NCI-H526 treated with DMSO at 0.1 percent for 48 hours (cell line): ENCODE measurements at regions not wholly inside any gene's neighbourhood (a gene's known extent, or its start where the extent isn't known, plus 50 kb on each side); places are given as distances from the start of the nearest gene placed in this dataset.

ENCODE experiments used
- DNase-seq: peaks from one replicate; lab custom pipeline; 2025; lab: John Stamatoyannopoulos, UW

DNA sequence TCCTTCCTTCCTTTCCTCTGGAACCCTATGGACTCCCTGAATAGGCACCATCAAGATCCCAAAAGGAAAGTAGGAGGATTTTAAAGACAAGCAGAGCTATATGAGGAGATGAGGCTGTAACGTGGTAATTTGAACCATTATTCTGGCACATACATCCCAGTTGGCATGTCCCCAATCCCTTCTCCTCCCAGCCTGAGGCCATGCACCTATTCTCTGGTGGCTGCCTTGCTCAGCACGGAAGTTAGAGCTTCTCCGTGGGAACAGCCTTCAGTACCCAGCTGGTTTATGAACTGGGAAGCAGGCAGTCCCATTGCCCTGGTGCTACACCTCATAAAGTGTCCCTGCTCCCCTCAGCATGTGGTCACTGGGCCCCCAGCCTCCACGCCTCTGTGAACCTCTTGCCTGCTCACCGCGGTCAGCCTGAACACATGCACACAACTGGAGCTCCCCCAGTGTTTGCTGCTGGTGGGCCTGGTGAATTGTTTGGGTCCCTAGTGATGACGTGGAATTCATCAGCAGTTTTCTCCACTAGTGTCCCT, 139.9 kb upstream of the PLET1 start:
- no peak for DNase-seq

DNA sequence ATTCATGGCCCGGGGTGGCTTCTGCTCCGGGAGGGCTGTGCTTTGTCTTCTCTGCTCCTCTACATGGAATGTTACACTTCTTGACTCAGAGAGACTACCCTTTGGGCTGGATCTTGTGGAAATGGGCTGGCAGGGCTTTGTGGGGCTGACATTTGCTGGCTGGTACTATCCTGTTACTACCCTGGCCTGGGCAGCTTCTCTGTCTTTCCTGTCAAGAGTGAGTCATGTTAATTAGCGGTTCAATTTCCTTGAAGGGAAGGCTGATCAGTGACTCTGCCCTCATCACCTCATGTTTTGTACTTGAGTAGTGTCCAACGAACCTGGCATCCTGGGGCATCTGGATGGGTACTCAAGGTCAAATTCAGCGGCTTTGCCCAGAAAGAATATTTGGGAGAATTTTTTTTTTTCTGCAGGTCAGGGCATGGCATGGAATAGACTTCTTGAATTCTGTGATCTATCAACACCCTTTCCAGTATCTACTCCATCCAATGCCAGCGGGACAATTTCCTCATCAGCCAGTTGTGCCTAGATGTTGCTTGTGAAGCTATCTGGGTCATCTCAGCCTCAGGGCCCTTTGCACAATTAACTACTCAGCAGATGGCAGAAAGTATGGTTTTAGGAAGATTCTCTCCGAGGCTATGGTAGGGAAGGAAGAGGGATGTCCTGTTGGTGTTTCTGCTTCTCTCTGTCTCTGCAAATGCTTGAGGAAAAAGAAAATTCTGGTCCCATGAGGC, 140.5 kb upstream of the PLET1 start:
- no peak for DNase-seq

DNA sequence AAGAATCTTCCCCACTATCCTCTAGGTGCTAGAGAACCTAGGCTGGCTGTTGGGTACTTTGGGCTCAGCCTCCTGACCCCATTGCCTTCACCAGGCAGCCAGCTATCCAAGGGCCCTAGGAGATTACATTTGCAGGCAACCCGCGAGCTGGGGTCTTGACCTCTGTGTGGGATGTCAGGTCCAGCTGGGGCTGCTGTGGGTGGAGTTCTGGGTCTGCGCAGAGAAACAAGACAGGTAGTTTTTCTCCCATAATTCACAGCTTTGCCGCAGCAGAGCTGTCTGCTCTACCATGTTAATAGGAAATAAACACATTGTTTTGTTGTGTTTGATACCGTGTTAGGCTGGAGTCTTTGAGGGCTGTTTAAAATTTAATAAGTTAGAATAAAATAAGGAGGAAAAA, 142.8 kb upstream of the PLET1 start:
- no peak for DNase-seq

DNA sequence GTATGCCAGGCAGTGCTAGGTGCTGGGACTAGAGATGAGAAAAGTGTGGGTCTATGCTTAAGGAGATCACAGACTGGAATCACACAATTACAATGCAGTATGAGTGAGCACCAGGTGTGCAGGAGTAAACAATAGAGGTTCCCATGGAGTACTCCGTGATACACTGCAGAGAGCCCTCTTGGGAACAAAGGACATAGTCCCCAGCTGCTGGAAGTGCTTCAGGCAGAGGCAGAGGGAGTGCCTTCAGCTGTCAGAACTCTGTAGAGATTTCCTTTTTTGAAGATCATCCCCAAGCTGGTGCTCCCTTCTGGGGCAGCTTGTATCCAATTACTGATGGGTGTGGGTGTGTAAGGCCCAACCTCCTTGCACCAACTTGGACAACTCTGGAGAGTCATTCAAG, 143.5 kb upstream of the PLET1 start:
- peak; percentile 85 for DNase-seq

DNA sequence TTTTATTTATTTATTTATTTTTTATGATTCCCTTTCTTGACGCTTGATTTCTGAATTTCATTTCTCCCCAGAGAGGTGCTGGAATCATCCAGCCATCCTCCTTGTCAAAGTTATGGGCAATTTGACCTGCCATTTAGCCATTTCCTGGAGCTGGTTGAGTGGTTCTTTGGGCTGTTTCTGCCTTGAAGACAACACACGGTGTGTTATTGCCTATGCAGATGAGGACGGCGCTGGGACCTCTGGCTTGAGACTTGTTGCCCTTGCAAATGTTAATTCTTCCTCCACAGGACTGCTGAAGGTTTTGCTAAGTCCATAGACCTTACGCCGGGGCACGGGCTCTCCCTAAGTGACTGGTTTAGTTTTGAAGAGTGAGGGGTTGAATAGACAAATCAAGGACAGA, 147.9 kb upstream of the PLET1 start:
- DNase-seq = no peak

DNA sequence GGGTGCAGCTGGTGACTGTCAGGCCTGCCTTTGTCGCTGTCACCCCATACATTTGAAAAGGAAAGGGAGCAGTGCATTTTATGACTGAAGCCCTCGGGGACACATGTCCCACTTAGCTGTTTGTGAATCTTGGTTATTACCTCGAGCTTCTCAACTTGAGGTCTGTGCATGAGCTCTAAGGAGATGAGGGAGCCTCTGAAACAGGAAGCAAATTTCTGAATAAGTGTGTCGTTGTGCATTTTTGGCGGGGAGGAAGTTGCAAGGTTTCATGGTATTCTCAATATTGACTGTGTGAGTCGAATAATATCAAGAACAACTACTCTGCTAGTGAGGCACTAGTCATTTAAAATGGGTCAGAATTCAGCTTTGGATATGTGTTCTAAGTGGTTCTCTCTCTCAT, 149.7 kb upstream of the PLET1 start:
- no peak for DNase-seq

DNA sequence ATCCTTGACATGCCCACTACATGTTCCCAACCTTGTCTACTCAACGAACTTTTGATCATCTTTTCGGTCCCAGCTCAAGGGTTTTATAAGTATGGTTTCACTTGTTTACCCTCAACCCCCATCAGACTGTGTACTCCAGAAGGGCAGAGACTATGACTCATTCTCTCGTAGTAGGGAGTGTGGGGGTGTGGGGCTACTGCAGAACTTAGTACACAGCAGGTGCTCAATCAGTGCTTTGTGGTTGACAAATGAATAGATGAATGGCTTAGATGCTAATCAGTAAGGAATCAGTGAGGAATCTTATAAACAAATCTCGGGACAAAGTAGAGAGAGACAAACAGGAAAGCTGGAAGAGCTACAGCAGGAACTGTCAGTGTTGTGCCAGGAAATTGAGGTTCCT, 151.7 kb upstream of the PLET1 start:
- DNase-seq = no peak

DNA sequence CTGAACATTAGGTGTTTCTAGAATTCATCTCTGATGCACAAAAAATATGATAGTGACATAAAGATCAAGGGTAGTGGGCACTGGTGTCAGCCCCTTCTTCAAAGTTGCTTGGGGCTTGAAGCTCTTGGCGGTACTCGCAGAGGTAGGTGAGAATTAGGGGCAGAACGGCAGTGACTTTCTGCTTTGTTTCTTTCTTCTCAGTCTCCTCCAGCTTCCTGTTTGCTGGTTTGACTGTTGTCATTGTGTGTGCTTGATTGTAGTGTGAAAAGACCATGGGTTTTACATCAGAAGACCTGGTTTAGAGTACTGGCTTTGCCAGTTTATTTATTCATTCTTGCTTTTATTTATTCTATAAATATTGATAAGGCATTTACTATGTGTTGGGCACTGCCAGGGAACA, 156.7 kb upstream of the PLET1 start:
- DNase-seq = no peak

DNA sequence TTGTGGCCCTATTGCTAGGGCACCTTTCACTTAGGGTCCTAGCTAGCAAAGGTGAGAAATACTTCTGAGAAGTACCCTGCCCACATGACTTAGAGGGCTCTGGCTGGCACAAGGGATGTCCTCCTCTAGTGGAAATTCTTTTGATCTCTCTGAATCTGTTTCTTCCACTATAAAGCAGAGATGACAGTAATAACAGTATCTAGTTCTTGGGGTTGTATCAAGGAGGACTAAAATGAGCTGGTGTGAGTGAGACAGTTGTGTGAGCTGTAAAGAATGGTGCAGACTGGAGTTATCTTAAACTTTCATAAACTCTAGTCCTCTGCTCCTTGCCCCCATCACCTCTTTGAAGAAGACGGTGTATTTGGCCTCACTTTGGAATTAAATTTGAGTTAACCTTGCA, 157.8 kb upstream of the PLET1 start:
- no peak for DNase-seq

DNA sequence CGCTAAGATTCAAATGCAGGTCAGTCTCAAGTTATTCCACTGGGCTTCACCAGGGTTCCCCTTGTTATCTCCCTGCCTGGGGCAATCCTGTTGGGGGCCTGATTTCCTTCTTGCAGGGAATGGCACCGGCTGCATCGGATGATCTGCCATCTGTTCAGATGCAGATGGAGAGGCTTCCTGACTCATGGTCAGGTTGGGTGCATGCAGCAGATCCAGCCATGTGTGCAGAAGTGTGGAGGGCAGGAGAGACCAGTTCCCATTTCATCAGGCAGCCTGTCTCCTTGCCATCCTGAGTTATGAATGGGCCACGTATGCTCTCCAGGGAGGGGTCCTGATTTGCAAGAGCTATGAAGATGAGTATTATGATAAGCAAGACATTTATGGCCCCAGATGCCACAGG, 161.2 kb upstream of the PLET1 start:
- peak; percentile 100 for DNase-seq

DNA sequence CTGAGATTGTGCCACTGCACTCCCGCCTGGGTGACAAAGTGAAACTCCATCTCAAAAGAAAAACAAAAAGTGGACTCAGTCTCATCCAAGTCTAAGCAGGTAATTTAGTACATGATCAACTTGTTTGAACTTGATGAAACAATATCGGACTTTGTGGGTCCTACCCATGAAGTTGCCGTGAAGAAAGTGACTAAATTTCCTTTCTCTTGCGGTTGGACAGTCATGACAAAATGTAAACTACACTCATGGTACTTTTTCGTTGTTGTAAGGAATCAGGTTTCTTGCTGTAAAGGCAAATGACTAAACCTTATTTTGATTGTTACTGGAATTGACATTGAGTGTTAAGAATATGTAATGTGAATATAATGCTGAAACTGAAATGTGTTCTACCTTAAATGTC, 164.5 kb upstream of the PLET1 start:
- no peak for DNase-seq

DNA sequence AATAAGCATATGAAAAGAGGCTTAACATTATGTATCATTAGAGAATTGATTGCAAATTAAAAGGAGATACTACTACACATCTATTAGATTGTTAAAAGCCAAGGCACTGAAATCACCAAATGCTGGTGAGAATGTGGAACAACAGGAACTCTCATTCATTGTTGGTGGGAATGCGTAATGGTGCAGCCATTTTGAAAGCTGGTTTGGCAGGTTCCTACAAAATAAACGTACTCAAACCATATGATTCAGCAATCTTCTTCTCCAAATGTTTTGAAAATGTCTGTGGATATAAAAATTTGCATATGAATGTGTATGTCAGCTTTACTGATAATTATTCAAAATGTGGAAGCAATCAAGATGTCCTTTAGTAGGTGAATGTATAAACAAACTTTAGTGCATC, 176.4 kb upstream of the PLET1 start:
- DNase-seq = peak; percentile 95

DNA sequence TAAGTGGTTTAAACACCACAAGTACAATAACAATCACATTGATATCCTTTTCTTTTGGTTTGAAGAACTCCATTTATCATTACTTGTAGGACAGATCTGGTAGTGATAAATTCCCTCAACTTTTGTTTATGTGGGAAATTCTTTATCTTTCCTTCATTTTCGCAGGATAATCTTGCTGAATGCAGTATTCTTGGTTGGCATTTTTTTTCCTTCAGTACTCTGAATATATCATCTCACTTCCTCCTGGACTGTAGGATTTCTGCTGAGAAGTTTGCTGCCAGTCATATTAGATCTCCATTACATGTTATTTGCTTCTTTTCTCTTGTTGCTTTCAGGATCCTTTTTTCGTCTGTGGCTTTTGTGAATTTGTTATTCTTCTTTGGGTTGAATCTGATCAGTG, 179.0 kb upstream of the PLET1 start:
- DNase-seq = no peak

DNA sequence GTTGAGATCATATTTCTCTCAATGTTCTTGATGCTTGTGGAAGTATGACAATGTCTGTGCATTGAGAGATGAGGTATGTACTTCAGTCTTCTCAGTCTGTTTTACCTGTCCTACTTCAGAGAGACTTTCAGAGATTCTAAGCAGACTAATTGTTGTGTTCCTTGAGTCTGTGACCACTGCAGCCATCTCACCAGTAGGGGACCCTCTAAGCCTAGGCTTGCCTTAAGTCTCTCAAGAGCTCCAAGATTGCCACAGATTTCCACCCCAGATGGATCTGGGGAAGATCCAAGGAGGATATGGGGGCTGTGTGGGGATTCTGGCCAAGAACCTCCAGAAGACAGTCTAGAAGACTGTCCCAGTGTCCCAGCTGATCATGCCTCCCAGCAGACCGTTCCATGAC, 179.9 kb upstream of the PLET1 start:
- no peak for DNase-seq

DNA sequence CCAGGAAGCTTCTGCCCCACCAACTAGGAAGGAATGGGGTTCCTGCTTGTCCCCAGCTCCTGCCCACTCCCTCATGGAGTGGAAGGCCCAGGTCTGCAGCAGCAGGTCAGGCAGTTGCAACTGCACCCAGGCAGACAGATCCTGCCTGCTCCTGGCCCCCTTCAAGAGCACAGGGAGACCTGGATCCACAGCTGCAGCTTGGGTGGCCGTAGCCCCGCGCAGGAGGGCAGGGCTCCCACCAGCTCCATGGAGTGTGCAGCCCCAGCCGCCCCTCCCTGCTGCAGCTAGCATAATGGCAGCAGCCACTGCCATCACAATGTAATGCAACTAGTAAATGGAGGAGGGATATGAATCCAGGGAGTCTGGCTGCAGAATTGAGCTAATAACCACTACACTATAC, 187.5 kb upstream of the PLET1 start:
- DNase-seq = no peak

DNA sequence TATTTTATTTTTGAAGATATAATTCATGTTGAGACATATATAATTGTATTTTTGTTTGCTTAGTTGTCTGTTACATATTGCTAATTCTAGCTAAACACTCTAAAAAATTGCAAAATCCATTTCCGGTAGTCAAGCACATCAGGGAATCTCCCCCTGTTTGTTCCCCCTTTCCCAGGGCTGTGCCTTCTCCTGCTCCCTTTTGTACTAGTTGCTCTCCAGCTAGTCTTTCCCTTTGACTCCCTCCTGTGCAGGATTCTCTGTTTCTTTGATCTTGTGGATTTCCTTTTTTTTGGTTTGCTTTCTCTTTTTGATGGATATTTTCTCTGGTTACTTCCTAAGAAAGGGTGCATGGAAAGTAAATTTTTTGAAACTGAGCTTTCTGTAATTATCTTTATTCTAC, 188.1 kb upstream of the PLET1 start:
- DNase-seq = no peak

DNA sequence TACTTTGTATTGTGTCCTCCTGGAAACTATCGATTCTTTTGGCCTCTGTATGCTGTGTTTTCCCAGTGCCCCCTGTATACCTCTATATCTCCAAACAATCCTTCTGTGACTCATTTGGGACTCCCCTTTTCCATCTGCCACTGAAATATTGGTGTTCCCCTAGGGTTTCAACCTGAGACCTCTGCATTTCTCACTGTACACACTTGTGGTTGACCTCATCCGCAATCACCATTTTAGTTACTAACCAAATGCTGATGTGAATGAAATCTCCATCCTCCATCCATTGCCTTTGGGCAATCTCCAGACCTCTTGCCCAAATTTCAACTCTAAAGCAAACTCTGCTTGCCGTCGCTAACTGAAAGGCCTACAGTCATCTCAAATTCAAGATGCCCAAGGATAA, 190.6 kb upstream of the PLET1 start:
- no peak for DNase-seq

DNA sequence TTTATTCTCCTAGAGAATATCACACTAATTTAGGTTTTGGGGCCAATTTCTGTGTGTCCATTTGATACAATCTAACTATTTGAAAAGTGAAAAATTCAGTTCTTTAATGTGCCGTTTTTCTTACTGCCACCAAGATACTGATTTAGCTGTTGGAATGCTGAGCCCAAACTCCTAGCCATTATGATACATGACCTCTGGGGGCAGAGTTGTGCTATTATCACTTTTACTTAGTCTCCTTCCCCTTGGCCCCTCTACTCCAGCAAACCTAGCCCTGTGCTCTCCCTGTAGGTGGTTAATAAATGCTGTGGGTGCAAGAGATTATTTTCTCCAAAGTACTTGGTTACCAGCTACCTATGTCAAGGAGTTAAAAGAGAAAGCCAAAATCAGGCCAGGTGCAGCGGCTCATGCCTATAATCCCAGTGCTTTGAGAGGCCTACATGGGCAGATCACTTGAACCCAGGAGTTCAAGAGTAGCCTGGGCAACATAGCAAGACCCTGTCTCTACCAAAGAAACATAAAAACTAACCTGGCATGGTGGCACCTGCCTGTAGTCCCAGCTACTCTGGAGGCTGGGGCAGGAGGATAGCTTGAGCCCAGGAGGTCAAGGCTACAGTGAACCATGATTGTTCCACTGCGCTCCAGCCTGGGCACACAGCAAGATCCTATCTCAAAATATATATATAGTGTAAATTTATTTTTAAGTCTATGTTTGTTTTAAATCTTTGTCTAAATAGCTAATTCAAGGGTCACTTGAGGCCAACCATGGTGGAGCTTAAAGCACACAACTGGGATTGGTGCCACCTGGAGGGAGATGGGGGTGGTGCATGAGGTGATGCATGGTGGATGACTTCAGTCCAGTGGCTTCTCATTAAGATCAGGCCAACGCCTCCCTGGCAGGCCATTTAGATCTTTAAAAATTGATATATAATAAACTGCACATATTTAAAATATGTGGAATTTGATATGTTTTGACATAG, 193.2 kb upstream of the PLET1 start:
- DNase-seq = no peak

DNA sequence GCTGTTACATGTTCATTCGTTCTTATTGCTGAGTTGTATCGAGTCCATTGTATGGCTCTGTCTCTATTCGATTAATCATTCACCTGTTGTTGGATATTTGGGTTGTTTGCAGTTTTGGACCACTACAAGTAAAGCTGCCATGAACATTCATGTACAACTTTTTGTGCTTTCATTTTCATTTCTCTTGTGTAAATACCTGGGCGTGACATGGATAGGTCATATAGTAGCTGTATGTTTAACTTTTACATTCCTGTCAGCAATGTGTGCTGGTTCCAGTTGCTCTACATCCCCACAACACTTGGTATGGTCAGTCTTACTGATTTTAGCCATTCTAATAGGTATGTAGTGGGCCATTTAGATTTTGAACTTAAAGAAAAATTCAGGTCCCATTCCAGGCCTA, 194.2 kb upstream of the PLET1 start:
- DNase-seq = no peak

DNA sequence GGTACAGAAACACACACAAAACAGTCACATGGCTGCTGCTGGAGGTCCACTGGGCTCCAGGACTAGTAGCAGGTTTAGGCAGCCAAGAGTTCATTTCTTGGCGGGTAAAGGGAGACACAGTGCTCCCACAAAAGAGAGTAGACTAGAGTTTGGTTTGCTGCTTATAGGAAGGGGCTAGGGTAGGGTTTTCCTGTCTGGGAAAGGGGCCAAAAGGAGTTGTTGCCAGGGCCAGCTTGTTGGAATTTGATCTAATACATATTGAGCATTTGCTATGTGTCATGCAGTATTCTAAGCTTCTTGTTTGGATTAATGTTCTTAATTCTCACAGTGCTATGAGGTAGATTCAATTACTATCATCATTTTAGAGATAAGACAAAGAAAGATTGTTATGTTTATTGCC, 195.1 kb upstream of the PLET1 start:
- no peak for DNase-seq

DNA sequence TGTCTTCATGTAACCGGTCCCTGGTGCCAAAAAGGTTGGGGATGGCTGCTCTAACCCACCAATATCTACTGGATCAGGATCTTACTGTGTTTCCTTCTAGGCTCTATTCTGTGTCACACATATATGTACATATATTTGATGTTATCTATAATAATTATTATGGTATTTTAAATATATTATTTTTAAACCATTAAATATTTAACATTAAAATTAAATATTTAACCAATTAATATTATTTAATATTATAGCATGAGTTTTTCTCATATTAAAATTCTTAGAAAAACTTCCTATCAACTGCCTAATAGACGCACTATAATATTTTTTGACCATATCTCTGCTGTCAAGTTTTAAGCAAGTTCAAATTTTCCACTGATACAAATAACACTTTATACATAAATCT, 196.9 kb upstream of the PLET1 start:
- DNase-seq = no peak

DNA sequence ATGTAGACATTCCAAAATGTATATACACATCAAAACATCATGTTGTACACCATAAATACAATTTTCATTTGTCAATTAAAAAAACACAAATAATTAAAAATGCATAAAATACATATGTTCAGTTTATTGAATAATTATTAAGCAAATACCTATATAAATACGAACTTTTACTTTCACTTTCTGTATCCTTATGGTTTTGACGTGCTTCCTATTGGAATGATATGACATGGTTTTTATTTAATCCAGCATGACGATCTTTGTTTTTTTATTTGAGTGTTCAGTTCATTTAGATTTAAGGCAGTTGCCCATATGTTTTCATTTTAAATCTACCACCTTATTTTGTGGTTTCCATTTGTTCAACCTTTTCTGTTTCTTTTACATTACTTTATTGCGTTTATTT, 198.3 kb upstream of the PLET1 start:
- no peak for DNase-seq

DNA sequence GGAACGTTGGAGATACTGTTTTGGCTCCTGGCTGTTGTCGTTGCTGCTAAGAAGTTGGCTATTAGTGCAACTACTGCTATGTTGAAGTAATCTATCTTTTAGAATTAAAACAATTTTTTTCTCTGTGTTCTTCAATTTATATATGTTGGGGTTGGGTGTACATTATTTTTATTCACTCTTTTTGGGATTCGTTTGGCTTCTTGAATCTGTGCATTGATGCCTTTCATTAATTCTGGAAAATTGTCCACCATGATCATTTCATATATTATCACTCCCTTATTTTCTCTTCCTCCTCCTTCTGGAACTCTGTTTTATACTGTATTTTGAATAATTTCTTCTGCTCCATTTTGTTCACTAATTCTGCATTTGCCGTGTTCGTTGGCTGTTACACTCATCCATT, 199.5 kb upstream of the PLET1 start:
- no peak for DNase-seq
